ENCODE measurements at regions not wholly inside any gene's neighbourhood (a gene's known extent, or its start where the extent isn't known, plus 50 kb on each side); places are given as distances from the start of the nearest gene placed in this dataset.

GRCh38 chr13:76610819-76611415 is 275.3 kb downstream of the KCTD12 start:
- no peak for FAIRE-seq
- no peak overlapping the region for H2BK120ac ChIP-seq (replicated peaks; ENCODE audit: low read depth, low read length)
- no peak for DNase-seq (ENCODE audit: low read depth in 1 of 2, low spot score in 2 of 2)
- WGBS, 2 experiments (ENCODE audit: extremely low coverage in 1 of 2, insufficient coverage in 1 of 2, insufficient read length in 1 of 2, insufficient replicate concordance in 2 of 2, low coverage in 1 of 2, low lambda C conversion rate in 2 of 2, missing lambda C conversion rate in 1 of 2) = 98% methylated on average over 7 of the region's 7 CpGs; no CpG with 5 or more reads in 1 of the 2 experiments
- H3K4me1 ChIP-seq (replicated peaks in 1 of 4; ENCODE audit: control insufficient read depth in 3 of 4, insufficient read depth in 4 of 4, low read length in 3 of 4) = no peaks in the 10 kb centered on the region
- H3K9ac ChIP-seq (replicated peaks in 1 of 4; ENCODE audit: extremely low read depth in 1 of 4, low read depth in 3 of 4, low read length in 3 of 4) = no peak overlapping the region
- H3K18ac ChIP-seq (ENCODE audit: extremely low read depth, low read length) = no peak overlapping the region
- no peak overlapping the region for H3K14ac ChIP-seq (ENCODE audit: insufficient read length)
- H4K91ac ChIP-seq (replicated peaks; ENCODE audit: insufficient read length, low read length) = no peak overlapping the region
- no peak overlapping the region for H2BK12ac ChIP-seq (ENCODE audit: low read depth, low read length)
- H2AK5ac ChIP-seq (ENCODE audit: low read depth, low read length) = no peak overlapping the region
- H3K79me2 ChIP-seq (ENCODE audit: control insufficient read depth in 1 of 2, insufficient read depth in 2 of 2, low read length in 2 of 2) = no peaks in the 10 kb centered on the region
- no peak overlapping the region for H3K56ac ChIP-seq (replicated peaks; ENCODE audit: insufficient read length, low read depth, low read length)
- H3K36me3 ChIP-seq (ENCODE audit: control insufficient read depth in 2 of 4, insufficient read depth in 4 of 4, low read length in 3 of 4) = no peaks in the 10 kb centered on the region
- H3K23me2 ChIP-seq (ENCODE audit: low read depth, low read length) = no peaks in the 10 kb centered on the region
- peaks cover 6 to 7% of the 10 kb centered on the region in 2 experiments; a peak in 2 of 4 replicates for H3K9me3 ChIP-seq (ENCODE audit: insufficient read depth in 2 of 2, low read depth in 1 of 2, low read length in 1 of 2)
- no peaks in the 10 kb centered on the region for H4K20me1 ChIP-seq (replicated peaks in 1 of 2; ENCODE audit: control insufficient read depth in 1 of 2, insufficient read depth in 2 of 2, low read length in 2 of 2)
- no peak overlapping the region for H3K27ac ChIP-seq (ENCODE audit: low read depth, low read length)
- ChIA-PET POLR2A (ENCODE audit: partially characterized antibody) (no interaction called here), CTCF (ENCODE audit: partially characterized antibody) (no interaction called here)
- H3K23ac ChIP-seq (ENCODE audit: insufficient read length) = no peak overlapping the region
- no peak overlapping the region for H2BK5ac ChIP-seq (ENCODE audit: low read depth, low read length)
- H3K4me3 ChIP-seq (ENCODE audit: extremely low read depth in 1 of 4, insufficient read depth in 2 of 4, low read depth in 3 of 4, low read length in 4 of 4) = no peak overlapping the region
- no peak overlapping the region for H2AFZ ChIP-seq (ENCODE audit: low read length)
- H3K4me2 ChIP-seq (ENCODE audit: insufficient read depth in 1 of 2, low read depth in 2 of 2, low read length in 2 of 2) = no peak overlapping the region
- H3K27me3 ChIP-seq (replicated peaks in 1 of 4; ENCODE audit: control insufficient read depth in 3 of 4, extremely low read depth in 1 of 4, insufficient read depth in 3 of 4, low read length in 3 of 4) = no peaks in the 10 kb centered on the region
- no peak overlapping the region for H2BK15ac ChIP-seq (ENCODE audit: low read length)
- H3K4ac ChIP-seq (replicated peaks; ENCODE audit: insufficient read length, low read depth, low read length) = no peak overlapping the region
- H3K79me1 ChIP-seq (ENCODE audit: low read depth, low read length) = no peaks in the 10 kb centered on the region
- no peak overlapping the region for H2BK20ac ChIP-seq (ENCODE audit: low read length)
- no peak overlapping the region for H4K5ac ChIP-seq (ENCODE audit: insufficient read length, low read depth, low read length)
- no peak overlapping the region for H4K8ac ChIP-seq (ENCODE audit: extremely low read depth, insufficient read depth, low read length)
- no peak for TF ChIP-seq RFX5 (IDR thresholded peaks at IDR 0.05; ENCODE audit: borderline replicate concordance, low read depth, low read length)
- no peak for TF ChIP-seq BACH1 (IDR thresholded peaks at IDR 0.05; ENCODE audit: low read length)
- no peak for TF ChIP-seq RAD21 (IDR thresholded peaks at IDR 0.05 in 1 of 2, conservative IDR thresholded peaks at IDR 0.05 in 1 of 2; ENCODE audit: low read depth in 2 of 2, low read length in 2 of 2)
- TF ChIP-seq SP4 (IDR thresholded peaks at IDR 0.05; ENCODE audit: low read length) = no peak
- TF ChIP-seq ATF2 (IDR thresholded peaks at IDR 0.05; ENCODE audit: low read length) = no peak
- no peak for TF ChIP-seq SIRT6 (IDR thresholded peaks at IDR 0.05; ENCODE audit: low read length)
- TF ChIP-seq BRCA1 (IDR thresholded peaks at IDR 0.05; ENCODE audit: low read depth, low read length) = no peak
- no peak for TF ChIP-seq HDAC2 (IDR thresholded peaks at IDR 0.05; ENCODE audit: borderline replicate concordance in 1 of 2, low read depth in 2 of 2, low read length in 2 of 2)
- no peak for TF ChIP-seq MAX (IDR thresholded peaks at IDR 0.05)
- no peak for TF ChIP-seq CBX8 (IDR thresholded peaks at IDR 0.05; ENCODE audit: borderline replicate concordance, low read depth, low read length)
- no peak for TF ChIP-seq RBBP5 (IDR thresholded peaks at IDR 0.05; ENCODE audit: borderline replicate concordance, low read depth, low read length)
- no peak for TF ChIP-seq RXRA (IDR thresholded peaks at IDR 0.05; ENCODE audit: insufficient read depth, low read depth, low read length)

Measured in H1 (cell line).